Neural cell (in vitro differentiated cells): ENCODE measurements at regions not wholly inside any gene's neighbourhood (a gene's known extent, or its start where the extent isn't known, plus 50 kb on each side); places are given as distances from the start of the nearest gene placed in this dataset.

ENCODE experiments used
- H2AFZ ChIP-seq: fragments of 200-600, 300-800 bp; sonication (generic), shearing (Covaris generic); 2 replicates; pipeline ENCODE4 v1.6.0; 2014; ENCODE audit warnings: low read depth, mild to moderate bottlenecking, antibody characterized with exemption, low read length, moderate library complexity
- H3F3A ChIP-seq: fragments of 200-600 bp; shearing (Covaris generic); 2 replicates; pipeline ENCODE4 v1.6.1; 2016; ENCODE audit warnings: mild to moderate bottlenecking, moderate library complexity, mixed read lengths, antibody characterized with exemption, low read length; ENCODE audit not compliant: insufficient read depth, poor library complexity, severe bottlenecking
- H3K27ac ChIP-seq: fragments of 200-600, 300-800 bp; sonication (generic), shearing (Covaris generic); 2 replicates; pipeline ENCODE4 v1.5.1; 2014; ENCODE audit warnings: mild to moderate bottlenecking, low read length, moderate library complexity
- H3K27me3 ChIP-seq: fragments of 300-800, 200-600 bp; sonication (generic), shearing (Covaris generic); 2 replicates; pipeline ENCODE4 v1.6.0; 2014; ENCODE audit warnings: mild to moderate bottlenecking, low read depth, low read length, moderate library complexity; ENCODE audit not compliant: insufficient read depth
- H3K36me3 ChIP-seq: fragments of 300-800, 200-600 bp; sonication (generic), shearing (Covaris generic); 2 replicates; pipeline ENCODE4 v1.5.1; 2014; ENCODE audit warnings: mild to moderate bottlenecking, antibody characterized with exemption, low read length, moderate library complexity; ENCODE audit not compliant: insufficient read depth
- H3K4me2 ChIP-seq: fragments of 300-800, 200-600 bp; sonication (generic), shearing (Covaris generic); 2 replicates; pipeline ENCODE4 v1.6.0; 2014; ENCODE audit warnings: mild to moderate bottlenecking, low read length
- H3K4me3 ChIP-seq: fragments of 300-800, 200-600 bp; sonication (generic), shearing (Covaris generic); 2 replicates; pipeline ENCODE4 v1.5.1; 2014; ENCODE audit warnings: mild to moderate bottlenecking, low read length, moderate library complexity
- H3K79me2 ChIP-seq: fragments of 200-600 bp; shearing (Covaris generic); replicated peaks from 2 replicates; pipeline ENCODE4 v1.6.0; 2014; ENCODE audit warnings: mild to moderate bottlenecking, low read length, moderate library complexity; ENCODE audit not compliant: insufficient read depth
- H3K9ac ChIP-seq: fragments of 300-800, 200-600 bp; sonication (generic), shearing (Covaris generic); 2 replicates; pipeline ENCODE4 v1.6.1; 2016; ENCODE audit warnings: mild to moderate bottlenecking, low read length, mixed read lengths
- H3K9me2 ChIP-seq: fragments of 200-600 bp; shearing (Covaris generic); 2 replicates; pipeline ENCODE4 v1.6.1; 2016; ENCODE audit warnings: mild to moderate bottlenecking, low read length, mixed read lengths; ENCODE audit not compliant: insufficient read depth
- H3K9me3 ChIP-seq: fragments of 200-600, 300-800 bp; sonication (generic), shearing (Covaris generic); 2 replicates; pipeline ENCODE4 v1.6.1; 2016; ENCODE audit warnings: mild to moderate bottlenecking, mixed run types, low read length, moderate library complexity, mixed read lengths
- H4K20me1 ChIP-seq: fragments of 200-600 bp; shearing (Covaris generic); 2 replicates; pipeline ENCODE4 v1.6.1; 2016; ENCODE audit warnings: mild to moderate bottlenecking, mixed run types; ENCODE audit not compliant: insufficient read depth
- CTCF ChIP-seq: fragments of 450-650 bp; IDR thresholded peaks from 2 replicates; pipeline ENCODE4 v1.5.1; 2014; ENCODE audit warnings: antibody characterized with exemption, mild to moderate bottlenecking, moderate library complexity; ENCODE audit not compliant: poor library complexity, severe bottlenecking
- EP300 ChIP-seq: fragments of 450-650 bp; conservative IDR thresholded peaks from 2 replicates; pipeline ENCODE4 v1.6.1; 2014; ENCODE audit warnings: antibody characterized with exemption, mild to moderate bottlenecking, moderate library complexity; ENCODE audit not compliant: poor library complexity, severe bottlenecking
- EZH2 ChIP-seq: fragments of 200-600, 300-800 bp; shearing (Covaris generic), sonication (generic); IDR thresholded peaks from 2 replicates; pipeline ENCODE4 v1.6.1; 2014; ENCODE audit warnings: antibody characterized with exemption, low read length, borderline replicate concordance, mild to moderate bottlenecking; ENCODE audit not compliant: insufficient read depth, poor library complexity, severe bottlenecking
- MXI1 ChIP-seq: fragments of 450-650 bp; conservative IDR thresholded peaks from 2 replicates; pipeline ENCODE4 v1.6.1; 2014; ENCODE audit warnings: antibody characterized with exemption, mild to moderate bottlenecking; ENCODE audit not compliant: poor library complexity, severe bottlenecking
- POLR2AphosphoS5 ChIP-seq: IDR thresholded peaks from 2 replicates; pipeline ENCODE4 v1.6.1; 2012
- RAD21 ChIP-seq: fragments of 450-650 bp; conservative IDR thresholded peaks from 2 replicates; pipeline ENCODE4 v1.6.1; 2014; ENCODE audit warnings: antibody characterized with exemption, mild to moderate bottlenecking, moderate library complexity
- REST ChIP-seq: IDR thresholded peaks from 2 replicates; pipeline ENCODE4 v1.6.1; 2012; ENCODE audit warnings: borderline replicate concordance
- SMC3 ChIP-seq: fragments of 450-650 bp; conservative IDR thresholded peaks from 2 replicates; pipeline ENCODE4 v1.6.1; 2014; ENCODE audit warnings: antibody characterized with exemption, mild to moderate bottlenecking, moderate library complexity; ENCODE audit not compliant: poor library complexity
- TAF1 ChIP-seq: IDR thresholded peaks from 2 replicates; pipeline ENCODE4 v1.6.1; 2012; ENCODE audit warnings: low read depth

- H3K4me2 ChIP-seq = no peak overlapping the region
These were observed 125.2 kb upstream of the ZFHX3 start for GRCh38 chr16:73172973-73173709.

GRCh38 chr16:73172241-73172972, 124.5 kb upstream of the ZFHX3 start:
- H3K27me3 ChIP-seq = no peaks in the 10 kb centered on the region
- no peaks in the 10 kb centered on the region for H3K79me2 ChIP-seq
- H3K27ac ChIP-seq = no peak overlapping the region
- H3K9me3 ChIP-seq = no peaks in the 10 kb centered on the region
- no peaks in the 10 kb centered on the region for H3K9me2 ChIP-seq
- no peaks in the 10 kb centered on the region for H3F3A ChIP-seq
- no peaks in the 10 kb centered on the region for H3K36me3 ChIP-seq
- no peak overlapping the region for H3K4me3 ChIP-seq
- no peak overlapping the region for H3K4me2 ChIP-seq
- H3K9ac ChIP-seq = no peak overlapping the region
- TF ChIP-seq EZH2 = no peak
- no peak for TF ChIP-seq TAF1
- TF ChIP-seq REST = no peak
- TF ChIP-seq SMC3 = no peak
- TF ChIP-seq MXI1 = no peak
- no peak for TF ChIP-seq RAD21
- no peak for TF ChIP-seq CTCF
- TF ChIP-seq EP300 = no peak
- TF ChIP-seq POLR2AphosphoS5 = no peak
- no peaks in the 10 kb centered on the region for H4K20me1 ChIP-seq
- H2AFZ ChIP-seq = no peak overlapping the region

More at GRCh38 chr16:73172973-73173709, 125.2 kb upstream of the ZFHX3 start:
- Histone ChIP-seq H3K9me2 (no peaks in the 10 kb centered on the region), H4K20me1 (no peaks in the 10 kb centered on the region), H2AFZ (no peak overlapping the region), H3K79me2 (no peaks in the 10 kb centered on the region), H3K27me3 (no peaks in the 10 kb centered on the region), H3K27ac (no peak overlapping the region), H3F3A (no peaks in the 10 kb centered on the region), H3K4me3 (no peak overlapping the region), H3K9ac (no peak overlapping the region), H3K9me3 (no peaks in the 10 kb centered on the region), H3K36me3 (no peaks in the 10 kb centered on the region)
- TF ChIP-seq REST (no peak), POLR2AphosphoS5 (no peak), EZH2 (no peak), MXI1 (no peak), SMC3 (no peak)
